Fibroblast of lung (primary cell): ENCODE measurements at regions not wholly inside any gene's neighbourhood (a gene's known extent, or its start where the extent isn't known, plus 50 kb on each side); places are given as distances from the start of the nearest gene placed in this dataset.

ENCODE experiments used
- DNase-seq, 2 donors: peaks; one replicate each; pipeline versions ENCODE4 v3.0.0 to v3.0.0-alpha.2; 2010; ENCODE audit warnings: low read depth in 2 of 2
- H2AFZ ChIP-seq: 2 replicates; pipeline ENCODE4 v1.5.1; 2012; ENCODE audit warnings: low read length, control low read depth, inconsistent platforms
- H3K27ac ChIP-seq: 2 replicates; pipeline ENCODE4 v1.5.1; 2011; ENCODE audit warnings: low read length, control low read depth; ENCODE audit not compliant: insufficient read depth
- H3K27me3 ChIP-seq: 2 replicates; pipeline ENCODE4 v1.5.1; 2011; ENCODE audit warnings: mild to moderate bottlenecking, low read length; ENCODE audit not compliant: control insufficient read depth, insufficient read depth
- H3K36me3 ChIP-seq: 2 replicates; pipeline ENCODE4 v1.5.1; 2011; ENCODE audit warnings: low read length; ENCODE audit not compliant: control insufficient read depth, insufficient read depth
- H3K4me1 ChIP-seq: 2 replicates; pipeline ENCODE4 v1.5.1; 2011; ENCODE audit warnings: low read length; ENCODE audit not compliant: control insufficient read depth, insufficient read depth; ENCODE audit errors: extremely low read depth
- H3K4me2 ChIP-seq: 2 replicates; pipeline ENCODE4 v1.5.1; 2011; ENCODE audit warnings: low read length, control low read depth; ENCODE audit not compliant: insufficient read depth; ENCODE audit errors: extremely low read depth
- H3K4me3 ChIP-seq, 4 experiments: fragments of 200-600 bp in 1 of 4; sonication (generic) in 1 of 4; replicated peaks in 1 of 4; 2 replicates each; pipeline ENCODE4 v1.5.1; 2011 to 2016; ENCODE audit warnings: low read length in 4 of 4, low read depth in 3 of 4, mild to moderate bottlenecking in 3 of 4, control low read depth in 2 of 4, inconsistent platforms in 1 of 4, mixed read lengths in 1 of 4; ENCODE audit not compliant: insufficient read depth in 1 of 4; ENCODE audit errors: control extremely low read depth in 1 of 4
- H3K79me2 ChIP-seq: 2 replicates; pipeline ENCODE4 v1.5.1; 2012; ENCODE audit warnings: mild to moderate bottlenecking, low read length, inconsistent platforms; ENCODE audit not compliant: control insufficient read depth, insufficient read depth
- H3K9ac ChIP-seq: 2 replicates; pipeline ENCODE4 v1.5.1; 2011; ENCODE audit warnings: mild to moderate bottlenecking, low read length, control low read depth; ENCODE audit not compliant: insufficient read depth
- H3K9me3 ChIP-seq: 2 replicates; pipeline ENCODE4 v1.5.1; 2012; ENCODE audit warnings: low read depth, low read length; ENCODE audit not compliant: control insufficient read depth, insufficient read depth
- H4K20me1 ChIP-seq: 2 replicates; pipeline ENCODE4 v1.5.1; 2011; ENCODE audit warnings: low read length; ENCODE audit not compliant: control insufficient read depth, insufficient read depth; ENCODE audit errors: extremely low read depth
- EZH2 ChIP-seq: IDR thresholded peaks from 2 replicates; pipeline ENCODE4 v1.5.1; 2012; ENCODE audit warnings: low read length, control low read depth, mild to moderate bottlenecking; ENCODE audit errors: missing control alignments
- TF ChIP-seq, protein P1 (sequence below), 2 donors: IDR thresholded peaks in 1 of 2; conservative IDR thresholded peaks in 1 of 2; 1 replicate in 1 of 2; 2 replicates in 1 of 2; pipeline ENCODE4 v1.5.1; 2011 to 2012; ENCODE audit warnings: low read length in 2 of 2, control low read depth in 1 of 2, inconsistent platforms in 1 of 2, low read depth in 1 of 2, mild to moderate bottlenecking in 1 of 2

DNA sequence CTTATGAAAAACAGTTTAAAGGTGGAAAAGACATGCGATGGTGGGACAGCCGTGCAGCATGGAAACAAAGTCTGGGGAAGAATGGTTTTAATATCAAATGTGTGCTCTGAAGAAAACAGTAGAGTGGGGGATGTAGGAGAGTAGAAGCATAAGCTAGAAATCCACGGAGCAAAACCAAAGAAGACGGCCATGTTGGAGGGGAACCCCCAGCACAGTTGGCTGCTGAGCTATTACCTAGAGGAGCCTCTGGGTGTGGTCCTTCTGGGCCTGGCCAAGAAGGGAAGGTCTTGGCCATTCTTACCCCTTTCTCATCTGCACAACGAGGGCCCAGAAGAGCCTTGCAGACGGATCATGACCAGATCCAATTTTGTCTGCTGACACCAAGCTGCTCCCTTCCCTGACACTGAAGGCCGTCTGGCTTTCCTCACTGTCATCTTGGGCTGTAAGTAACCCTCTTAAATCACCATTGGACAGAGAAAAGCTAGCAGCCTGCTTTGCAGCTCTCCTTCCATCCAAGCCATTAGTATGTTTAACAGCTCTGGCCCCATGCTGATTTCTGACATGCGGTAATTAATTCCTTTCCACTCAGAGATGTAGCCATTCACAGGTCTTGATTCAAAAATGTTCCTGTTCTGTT, 189.5 kb downstream of the SEC61B start:
- no peaks in the 10 kb centered on the region for H4K20me1 ChIP-seq
- no peaks in the 10 kb centered on the region for H3K79me2 ChIP-seq
- no peak overlapping the region for H2AFZ ChIP-seq
- H3K36me3 ChIP-seq: no peaks in the 10 kb centered on the region
- TF ChIP-seq, protein P1, sequence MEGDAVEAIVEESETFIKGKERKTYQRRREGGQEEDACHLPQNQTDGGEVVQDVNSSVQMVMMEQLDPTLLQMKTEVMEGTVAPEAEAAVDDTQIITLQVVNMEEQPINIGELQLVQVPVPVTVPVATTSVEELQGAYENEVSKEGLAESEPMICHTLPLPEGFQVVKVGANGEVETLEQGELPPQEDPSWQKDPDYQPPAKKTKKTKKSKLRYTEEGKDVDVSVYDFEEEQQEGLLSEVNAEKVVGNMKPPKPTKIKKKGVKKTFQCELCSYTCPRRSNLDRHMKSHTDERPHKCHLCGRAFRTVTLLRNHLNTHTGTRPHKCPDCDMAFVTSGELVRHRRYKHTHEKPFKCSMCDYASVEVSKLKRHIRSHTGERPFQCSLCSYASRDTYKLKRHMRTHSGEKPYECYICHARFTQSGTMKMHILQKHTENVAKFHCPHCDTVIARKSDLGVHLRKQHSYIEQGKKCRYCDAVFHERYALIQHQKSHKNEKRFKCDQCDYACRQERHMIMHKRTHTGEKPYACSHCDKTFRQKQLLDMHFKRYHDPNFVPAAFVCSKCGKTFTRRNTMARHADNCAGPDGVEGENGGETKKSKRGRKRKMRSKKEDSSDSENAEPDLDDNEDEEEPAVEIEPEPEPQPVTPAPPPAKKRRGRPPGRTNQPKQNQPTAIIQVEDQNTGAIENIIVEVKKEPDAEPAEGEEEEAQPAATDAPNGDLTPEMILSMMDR (conservative IDR thresholded peaks at IDR 0.05 in 1 of 2, IDR thresholded peaks at IDR 0.05 in 1 of 2; ENCODE audit: low read depth in 1 of 2, low read length in 2 of 2): no peak
- no peak for TF ChIP-seq EZH2
- H3K4me1 ChIP-seq: no peaks in the 10 kb centered on the region
- H3K27ac ChIP-seq: no peak overlapping the region
- no peak for DNase-seq
- H3K9me3 ChIP-seq: no peaks in the 10 kb centered on the region
- H3K9ac ChIP-seq: no peak overlapping the region
- H3K27me3 ChIP-seq: no peaks in the 10 kb centered on the region
- H3K4me2 ChIP-seq: no peak overlapping the region
- H3K4me3 ChIP-seq: no peak overlapping the region

DNA sequence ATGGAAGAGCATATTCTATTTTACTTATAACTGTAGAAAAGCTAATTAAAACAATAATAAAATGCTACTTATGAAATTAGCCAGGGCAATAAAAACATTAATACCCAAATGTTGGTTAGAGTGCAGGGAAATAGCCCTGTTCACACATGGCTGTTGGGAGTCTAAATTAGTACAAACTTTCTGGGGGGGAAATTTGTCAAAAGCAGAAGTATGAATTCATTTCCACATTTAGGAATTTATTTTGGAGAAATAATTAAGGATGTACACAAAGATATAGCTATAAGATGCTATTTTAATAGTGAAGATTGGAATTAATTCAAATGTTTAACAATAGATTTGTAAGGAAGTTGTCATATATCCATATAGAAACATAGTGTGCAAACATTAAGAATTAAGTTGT, 190.5 kb downstream of the SEC61B start:
- no peaks in the 10 kb centered on the region for H3K4me1 ChIP-seq
- no peaks in the 10 kb centered on the region for H4K20me1 ChIP-seq
- no peaks in the 10 kb centered on the region for H3K79me2 ChIP-seq
- no peak for DNase-seq
- H3K4me2 ChIP-seq: no peak overlapping the region
- no peak overlapping the region for H3K9ac ChIP-seq
- H3K9me3 ChIP-seq: no peaks in the 10 kb centered on the region
- no peak overlapping the region for H2AFZ ChIP-seq
- no peak overlapping the region for H3K4me3 ChIP-seq
- no peak overlapping the region for H3K27ac ChIP-seq
- H3K36me3 ChIP-seq: no peaks in the 10 kb centered on the region
- TF ChIP-seq, protein P1 (conservative IDR thresholded peaks at IDR 0.05 in 1 of 2, IDR thresholded peaks at IDR 0.05 in 1 of 2; ENCODE audit: low read depth in 1 of 2, low read length in 2 of 2): no peak
- no peak for TF ChIP-seq EZH2
- H3K27me3 ChIP-seq: no peaks in the 10 kb centered on the region

DNA sequence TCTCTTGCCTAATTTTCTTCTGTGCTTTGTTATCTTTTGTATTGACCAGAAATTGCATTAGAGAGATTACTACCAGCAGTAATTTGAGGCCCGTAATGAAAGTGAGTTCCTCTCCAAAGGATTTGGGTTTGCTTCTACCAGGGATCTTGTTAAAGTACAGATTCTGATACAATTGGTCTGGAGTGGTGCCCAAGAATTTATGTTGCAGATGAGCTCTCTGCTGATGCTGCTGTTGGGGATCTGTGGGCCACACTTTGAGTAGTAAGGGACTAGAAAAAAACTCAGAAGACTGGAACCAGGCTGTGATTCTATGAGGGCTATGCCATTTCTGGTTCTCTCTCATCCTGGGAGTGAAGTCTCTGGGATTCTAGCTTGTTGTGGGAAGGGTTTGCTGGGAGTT, 192.2 kb downstream of the SEC61B start:
- Histone ChIP-seq H3K36me3 (no peaks in the 10 kb centered on the region), H3K4me1 (no peaks in the 10 kb centered on the region), H3K4me2 (no peak overlapping the region), H3K9ac (no peak overlapping the region), H3K27ac (no peak overlapping the region), H3K4me3 (no peak overlapping the region), H3K79me2 (no peaks in the 10 kb centered on the region), H3K9me3 (no peaks in the 10 kb centered on the region), H2AFZ (no peak overlapping the region), H3K27me3 (no peaks in the 10 kb centered on the region), H4K20me1 (no peaks in the 10 kb centered on the region)
- DNase-seq: no peak
- no peak for TF ChIP-seq EZH2
- TF ChIP-seq, protein P1 (conservative IDR thresholded peaks at IDR 0.05 in 1 of 2, IDR thresholded peaks at IDR 0.05 in 1 of 2; ENCODE audit: low read depth in 1 of 2, low read length in 2 of 2): no peak
